ENCODE measurements at regions not wholly inside any gene's neighbourhood (a gene's known extent, or its start where the extent isn't known, plus 50 kb on each side); places are given as distances from the start of the nearest gene placed in this dataset.

DNA sequence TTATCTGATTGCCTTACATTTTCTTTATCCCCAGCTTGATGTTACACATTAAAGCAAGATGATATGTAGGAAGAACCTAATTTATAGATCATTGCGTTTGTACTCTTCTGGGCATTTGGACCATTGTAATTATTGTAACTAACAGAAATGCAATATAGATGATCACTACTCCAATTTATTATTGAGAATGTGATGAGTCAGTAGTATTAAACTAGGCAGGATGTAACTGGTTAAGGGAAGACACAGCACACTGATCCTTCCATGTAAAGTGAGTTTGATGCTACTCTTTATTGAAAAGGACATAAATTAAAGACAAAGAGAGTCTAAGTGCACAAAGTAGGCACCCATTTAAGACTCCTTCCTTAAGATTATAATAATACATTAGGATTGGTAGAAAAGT lies 223.8 kb downstream of the KIF2B start:
- TF ChIP-seq CTCF (optimal IDR thresholded peaks at IDR 0.05 in 1 of 3, IDR thresholded peaks at IDR 0.05 in 1 of 3, conservative IDR thresholded peaks at IDR 0.05 in 1 of 3; ENCODE audit: extremely low read depth in 1 of 3, insufficient read depth in 2 of 3, low read length in 3 of 3) (no peak), EZH2 (IDR thresholded peaks at IDR 0.05; ENCODE audit: low read length) (no peak)
